RCC 7860 (cell line): ENCODE measurements at regions not wholly inside any gene's neighbourhood (a gene's known extent, or its start where the extent isn't known, plus 50 kb on each side); places are given as distances from the start of the nearest gene placed in this dataset.

Source experiments
- DNase-seq: peaks from one replicate; pipeline ENCODE4 v3.0.0-alpha.2; 2015; ENCODE audit warnings: low spot score
- FAIRE-seq: peaks from 2 replicates; lab custom pipeline; 2012; peaks lifted over from hg19 to GRCh38; lab: Jason Lieb, UNC

DNA sequence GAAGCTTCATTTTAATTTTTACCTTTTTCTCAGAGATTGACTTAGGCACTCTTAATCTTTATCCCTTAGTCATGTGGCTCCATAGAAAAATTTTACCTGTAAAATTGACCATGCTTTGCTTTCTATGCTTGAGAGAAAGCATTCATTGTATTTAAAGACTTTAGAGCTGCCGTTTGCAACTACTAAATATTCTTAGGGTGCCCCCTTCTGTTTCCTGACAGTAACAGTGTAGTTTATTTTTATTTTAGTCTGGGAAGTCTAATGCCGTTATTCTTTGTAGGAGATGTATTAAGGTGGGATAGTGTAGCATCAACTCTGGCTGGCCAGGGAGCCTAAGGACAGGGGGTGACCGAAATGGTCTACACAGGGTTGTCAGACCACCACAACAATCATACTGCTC is 84.5 kb upstream of the SYNPR start:
- DNase-seq (no peak), FAIRE-seq (no peak)

DNA sequence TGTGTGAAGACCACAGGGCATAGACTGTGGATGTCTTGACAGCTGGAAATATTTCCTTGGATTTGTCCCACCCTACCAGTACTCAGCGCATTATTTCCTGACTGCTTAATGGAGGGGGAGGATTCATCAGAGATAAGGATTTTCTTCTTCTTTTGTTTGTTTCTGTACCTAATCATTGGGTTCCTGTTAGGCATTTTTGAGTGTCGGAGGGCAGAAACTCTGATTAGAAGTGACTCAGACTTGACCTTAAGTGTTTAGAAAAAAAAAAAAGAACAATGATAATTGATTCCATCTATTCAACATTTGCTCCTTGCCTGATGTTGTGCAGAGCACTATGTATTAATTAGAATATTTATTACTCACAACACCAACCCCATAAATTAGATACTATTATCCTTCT is 78.5 kb upstream of the SYNPR start:
- FAIRE-seq (no peak), DNase-seq (no peak)

DNA sequence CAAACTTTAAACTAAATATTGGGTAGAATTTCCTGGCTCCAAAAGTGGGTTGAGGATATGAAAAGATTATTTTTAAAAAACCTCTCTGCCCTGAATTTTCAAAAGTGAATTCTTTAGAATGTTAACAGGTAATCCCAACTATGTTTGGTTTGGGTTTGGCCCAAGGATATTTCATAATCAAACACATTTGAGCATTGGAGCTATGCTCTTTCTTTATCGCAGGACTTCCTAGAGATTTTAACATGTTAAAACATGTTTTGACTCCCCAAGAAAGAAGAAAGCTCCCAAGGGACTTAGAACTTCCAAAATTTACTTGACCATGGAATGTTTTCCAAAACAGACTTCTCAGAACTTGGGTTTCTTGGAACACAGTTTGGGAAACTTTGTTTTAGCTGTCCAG is 75.6 kb upstream of the SYNPR start:
- no peak for DNase-seq
- no peak for FAIRE-seq

DNA sequence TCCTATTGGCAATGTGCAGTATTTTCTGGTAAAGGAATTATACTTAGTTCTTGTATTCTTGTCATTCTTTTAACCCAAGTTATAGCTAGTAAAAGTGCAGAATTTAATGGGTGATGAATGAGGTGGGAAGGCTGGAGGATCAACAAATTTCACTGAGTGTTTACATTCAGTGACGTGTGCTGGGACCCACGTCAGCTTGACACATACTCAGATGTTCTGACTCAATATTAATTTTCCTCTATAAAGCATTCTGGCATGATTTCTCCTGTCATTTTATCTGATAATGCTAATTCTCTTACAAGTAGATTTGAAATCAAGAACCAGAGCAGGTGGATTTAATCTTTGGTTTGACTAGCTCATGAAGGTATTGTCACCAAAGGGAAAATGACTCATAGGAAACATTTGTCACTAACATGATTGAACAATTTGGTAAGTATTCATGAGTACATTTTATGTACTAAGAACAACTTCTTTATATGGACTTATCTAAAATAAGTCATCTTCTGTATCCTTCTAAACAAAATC is 71.0 kb upstream of the SYNPR start:
- DNase-seq (no peak), FAIRE-seq (no peak)

DNA sequence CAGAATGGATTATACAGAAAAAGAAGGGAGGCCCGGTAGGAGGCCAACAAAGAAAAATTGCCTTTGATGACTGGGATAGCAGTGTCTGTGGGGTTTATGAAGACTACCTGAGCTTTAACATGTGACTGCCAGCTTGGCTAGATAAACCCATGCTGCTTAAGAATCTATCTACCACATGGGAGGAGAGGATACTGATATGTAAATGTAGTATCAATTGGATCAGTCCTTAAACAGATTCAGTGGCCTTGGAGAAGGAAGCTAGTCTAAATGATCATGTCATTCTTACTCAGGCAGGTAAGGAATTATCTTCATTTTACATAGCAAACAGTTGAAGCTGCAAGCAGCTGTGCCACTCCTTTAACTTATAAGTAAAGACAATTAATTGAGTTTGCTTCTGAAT is 50.0 kb upstream of the SYNPR start:
- no peak for FAIRE-seq

More for the DNA sequence above, 50.0 kb upstream of the SYNPR start:
- no peak for DNase-seq
